Gastrocnemius medialis (tissue), 4 donors: ENCODE measurements at regions not wholly inside any gene's neighbourhood (a gene's known extent, or its start where the extent isn't known, plus 50 kb on each side); places are given as distances from the start of the nearest gene placed in this dataset.
"Not testable (repeated sequence)": the region's sequence is repeated elsewhere in the genome, so short reads cannot be mapped to it uniquely, and the experiment has no call there.

Experiments used
- POLR2A ChIP-seq, 2 donors: fragments of 450-650 bp; IDR thresholded peaks; one replicate each; pipeline ENCODE4 v1.6.1; 2017; ENCODE audit warnings: antibody characterized with exemption in 2 of 2, mild to moderate bottlenecking in 2 of 2, moderate library complexity in 2 of 2
- TF ChIP-seq, protein P1 (sequence below), 5 experiments: fragments of 450-650 bp in 3 of 5; fragments of 200-600 bp in 2 of 5; sonication (generic) in 2 of 5; IDR thresholded peaks in 4 of 5; conservative IDR thresholded peaks in 1 of 5; 1 replicate in 4 of 5; 2 replicates in 1 of 5; pipeline ENCODE4 v1.5.1; 2016 to 2019; ENCODE audit warnings: antibody characterized with exemption in 5 of 5, mild to moderate bottlenecking in 3 of 5, moderate library complexity in 3 of 5

DNA sequence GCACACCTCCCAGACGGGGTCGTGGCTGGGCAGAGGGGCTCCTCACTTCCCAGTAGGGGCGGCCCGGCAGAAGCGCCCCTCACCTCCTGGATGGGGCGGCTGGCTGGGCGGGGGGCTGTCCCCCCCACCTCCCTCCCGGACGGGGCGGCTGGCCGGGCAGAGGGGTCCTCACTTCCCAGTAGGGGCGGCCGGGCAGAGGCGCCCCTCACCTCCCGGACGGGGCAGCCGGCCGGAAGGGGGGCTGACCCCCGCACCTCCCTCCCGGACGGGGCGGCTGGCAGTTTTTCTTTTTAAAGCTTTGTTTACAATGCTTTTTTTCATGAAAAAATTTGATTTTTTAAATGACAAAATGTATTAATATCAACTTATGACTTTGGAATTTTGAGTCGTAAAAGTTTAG is 159.0 kb upstream of the ATP2B1 start:
- TF ChIP-seq POLR2A (IDR thresholded peaks at IDR 0.05), result not testable (repeated sequence)
- TF ChIP-seq, protein P1, sequence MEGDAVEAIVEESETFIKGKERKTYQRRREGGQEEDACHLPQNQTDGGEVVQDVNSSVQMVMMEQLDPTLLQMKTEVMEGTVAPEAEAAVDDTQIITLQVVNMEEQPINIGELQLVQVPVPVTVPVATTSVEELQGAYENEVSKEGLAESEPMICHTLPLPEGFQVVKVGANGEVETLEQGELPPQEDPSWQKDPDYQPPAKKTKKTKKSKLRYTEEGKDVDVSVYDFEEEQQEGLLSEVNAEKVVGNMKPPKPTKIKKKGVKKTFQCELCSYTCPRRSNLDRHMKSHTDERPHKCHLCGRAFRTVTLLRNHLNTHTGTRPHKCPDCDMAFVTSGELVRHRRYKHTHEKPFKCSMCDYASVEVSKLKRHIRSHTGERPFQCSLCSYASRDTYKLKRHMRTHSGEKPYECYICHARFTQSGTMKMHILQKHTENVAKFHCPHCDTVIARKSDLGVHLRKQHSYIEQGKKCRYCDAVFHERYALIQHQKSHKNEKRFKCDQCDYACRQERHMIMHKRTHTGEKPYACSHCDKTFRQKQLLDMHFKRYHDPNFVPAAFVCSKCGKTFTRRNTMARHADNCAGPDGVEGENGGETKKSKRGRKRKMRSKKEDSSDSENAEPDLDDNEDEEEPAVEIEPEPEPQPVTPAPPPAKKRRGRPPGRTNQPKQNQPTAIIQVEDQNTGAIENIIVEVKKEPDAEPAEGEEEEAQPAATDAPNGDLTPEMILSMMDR (IDR thresholded peaks at IDR 0.05 in 4 of 5, conservative IDR thresholded peaks at IDR 0.05 in 1 of 5), result not testable (repeated sequence)
